ENCODE measurements at regions not wholly inside any gene's neighbourhood (a gene's known extent, or its start where the extent isn't known, plus 50 kb on each side); places are given as distances from the start of the nearest gene placed in this dataset.

- DNase-seq (ENCODE audit: low spot score): no peak
Observed at GRCh38 chr16:85403693-85404092, 209.4 kb upstream of the GSE1 start.

DNA sequence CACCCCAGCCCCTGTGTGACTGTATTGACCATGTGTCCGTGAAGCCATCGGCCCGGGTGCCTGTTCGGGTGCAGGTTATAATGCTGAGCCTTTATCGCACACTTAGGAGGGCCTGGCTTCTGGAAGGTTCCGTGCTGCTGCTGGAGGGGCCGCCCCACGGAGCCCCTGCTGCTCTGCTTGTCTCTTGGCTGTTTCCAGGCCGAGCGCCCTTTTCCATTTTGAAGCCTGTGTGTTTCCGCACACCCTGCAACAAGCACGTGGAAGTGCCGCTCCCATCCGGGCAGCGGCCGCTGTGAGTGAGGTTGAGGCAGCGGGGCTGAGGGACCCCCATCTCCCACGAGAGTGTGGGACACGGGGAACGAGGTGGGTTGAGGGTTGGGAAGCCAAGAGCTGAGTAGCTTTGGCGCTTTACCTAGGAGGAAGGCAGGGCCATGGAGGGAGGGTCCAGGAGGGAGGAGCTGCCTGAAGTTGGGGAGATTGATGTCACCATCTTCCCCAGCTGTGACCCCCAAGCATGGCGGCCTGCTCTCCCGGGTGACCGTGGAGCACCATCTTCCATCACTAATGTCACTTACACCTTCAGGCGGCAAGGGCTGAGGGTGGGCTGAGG, 200.1 kb upstream of the GSE1 start:
- DNase-seq (ENCODE audit: low spot score): no peak

DNA sequence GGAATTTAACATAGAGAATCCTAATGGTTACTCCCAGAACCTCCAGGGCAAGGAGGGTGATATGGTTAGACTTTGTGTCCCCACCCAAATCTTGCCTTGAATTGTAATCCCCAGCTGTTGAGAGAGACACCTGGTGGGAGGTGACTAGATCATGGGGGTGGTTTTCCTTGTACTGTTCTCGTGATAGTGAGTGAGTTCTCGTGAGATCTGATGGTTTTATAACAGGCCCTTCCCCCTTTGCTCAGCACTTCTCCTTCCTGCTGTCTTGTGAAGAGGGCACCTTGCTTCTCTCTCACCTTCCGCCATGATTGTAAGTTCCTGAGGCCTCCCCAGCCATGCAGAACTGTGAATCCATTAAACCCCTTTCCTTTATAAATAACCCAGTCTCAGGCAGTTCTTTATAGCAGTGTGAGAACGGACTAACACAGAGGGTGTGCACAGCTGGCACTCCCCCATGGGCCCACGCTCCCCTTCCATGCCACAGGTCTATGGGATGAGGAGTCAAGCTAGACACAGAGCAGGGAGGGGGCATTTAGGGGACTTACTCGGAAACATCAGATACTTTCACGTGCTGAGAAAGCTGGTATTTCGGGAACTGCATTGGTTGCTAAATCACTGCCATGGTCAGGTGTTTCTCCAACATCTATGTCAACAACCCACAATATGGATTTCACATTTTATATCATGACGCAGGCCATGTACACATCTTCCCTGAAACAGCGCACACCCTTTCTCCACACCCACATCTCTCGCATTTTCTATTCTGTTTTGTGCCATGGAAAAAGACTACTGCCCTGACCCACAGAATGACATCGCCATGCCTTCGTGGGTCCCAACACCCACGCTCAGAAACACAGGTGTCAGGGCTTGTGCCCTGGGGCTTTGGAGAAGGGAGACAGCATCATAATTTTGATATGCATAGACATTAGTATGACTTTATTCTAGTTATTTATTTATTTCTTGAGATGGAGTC, 199.1 kb upstream of the GSE1 start:
- DNase-seq (ENCODE audit: low spot score): no peak

DNA sequence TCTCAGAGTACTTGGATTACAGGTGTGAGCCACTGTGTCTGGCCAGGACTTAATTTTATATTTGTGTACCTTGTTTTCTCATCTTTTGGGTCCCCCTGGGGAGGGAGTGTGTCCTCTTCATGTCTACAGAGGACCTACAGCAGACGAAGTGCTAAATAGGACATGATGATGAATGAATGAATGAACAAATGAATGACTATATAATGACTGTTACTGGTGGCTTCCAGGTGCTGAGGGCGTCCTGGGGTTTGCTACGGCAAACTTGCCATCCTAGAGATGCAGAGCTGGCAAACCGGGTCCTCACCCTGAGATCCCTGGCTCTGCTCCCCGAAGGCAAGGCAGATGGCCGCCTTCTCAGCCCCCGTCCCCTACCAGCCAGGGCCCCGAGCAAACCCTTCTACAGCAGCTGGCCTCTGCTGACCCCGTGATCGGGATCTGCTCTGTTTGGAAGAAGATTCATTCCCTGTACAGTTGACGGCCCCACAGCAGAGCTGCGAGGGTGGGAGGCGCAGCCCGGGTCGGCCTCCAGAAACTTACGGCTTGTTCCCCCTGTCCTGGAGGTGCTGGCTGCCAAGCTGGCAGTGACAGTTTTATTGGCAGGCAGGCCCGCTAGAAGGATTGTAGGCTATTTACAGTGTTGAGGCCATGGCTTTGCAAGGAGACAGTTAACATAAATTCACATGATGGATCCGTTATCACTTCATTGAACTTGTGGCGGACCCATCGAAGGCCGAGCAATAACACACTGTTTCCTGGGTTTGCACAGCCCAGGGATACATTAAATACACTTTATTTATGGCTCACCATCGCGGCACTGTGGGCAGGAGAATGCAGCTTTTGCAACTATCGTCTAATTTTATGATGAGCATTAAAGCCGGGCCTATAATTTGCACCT, 197.7 kb upstream of the GSE1 start:
- DNase-seq (ENCODE audit: low spot score): no peak

GRCh38 chr16:85416228-85417109, 196.7 kb upstream of the GSE1 start:
- peak; percentile 62 for DNase-seq (ENCODE audit: low spot score)

- DNase-seq (ENCODE audit: low spot score): no peak
Observed at GRCh38 chr16:85417156-85417860, 195.8 kb upstream of the GSE1 start.

DNA sequence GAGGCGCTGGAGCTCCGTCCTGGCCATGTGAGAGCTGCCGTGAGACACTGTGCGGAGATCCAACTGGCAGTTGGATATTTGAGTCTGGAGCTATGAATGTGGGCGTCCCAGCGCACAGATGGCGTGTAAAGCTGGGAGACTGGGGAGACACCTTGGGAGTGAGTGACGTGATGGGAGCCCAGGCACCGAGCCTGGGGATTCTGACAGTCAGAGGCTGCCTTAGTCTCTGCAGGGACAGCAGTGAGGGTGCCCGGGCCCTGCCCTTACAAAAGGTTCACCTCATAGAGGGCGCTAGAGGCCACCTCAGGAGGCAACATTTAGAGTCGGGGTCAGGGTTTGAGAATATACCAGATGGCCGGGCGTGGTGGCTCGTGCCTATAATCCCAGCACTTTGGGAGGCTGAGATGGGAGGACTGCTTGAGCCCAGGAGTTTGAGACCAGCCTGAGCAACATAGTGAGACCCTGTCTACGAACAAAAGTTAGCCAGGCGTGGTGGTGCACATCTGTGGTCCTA, 194.1 kb upstream of the GSE1 start:
- no peak for DNase-seq (ENCODE audit: low spot score)

DNA sequence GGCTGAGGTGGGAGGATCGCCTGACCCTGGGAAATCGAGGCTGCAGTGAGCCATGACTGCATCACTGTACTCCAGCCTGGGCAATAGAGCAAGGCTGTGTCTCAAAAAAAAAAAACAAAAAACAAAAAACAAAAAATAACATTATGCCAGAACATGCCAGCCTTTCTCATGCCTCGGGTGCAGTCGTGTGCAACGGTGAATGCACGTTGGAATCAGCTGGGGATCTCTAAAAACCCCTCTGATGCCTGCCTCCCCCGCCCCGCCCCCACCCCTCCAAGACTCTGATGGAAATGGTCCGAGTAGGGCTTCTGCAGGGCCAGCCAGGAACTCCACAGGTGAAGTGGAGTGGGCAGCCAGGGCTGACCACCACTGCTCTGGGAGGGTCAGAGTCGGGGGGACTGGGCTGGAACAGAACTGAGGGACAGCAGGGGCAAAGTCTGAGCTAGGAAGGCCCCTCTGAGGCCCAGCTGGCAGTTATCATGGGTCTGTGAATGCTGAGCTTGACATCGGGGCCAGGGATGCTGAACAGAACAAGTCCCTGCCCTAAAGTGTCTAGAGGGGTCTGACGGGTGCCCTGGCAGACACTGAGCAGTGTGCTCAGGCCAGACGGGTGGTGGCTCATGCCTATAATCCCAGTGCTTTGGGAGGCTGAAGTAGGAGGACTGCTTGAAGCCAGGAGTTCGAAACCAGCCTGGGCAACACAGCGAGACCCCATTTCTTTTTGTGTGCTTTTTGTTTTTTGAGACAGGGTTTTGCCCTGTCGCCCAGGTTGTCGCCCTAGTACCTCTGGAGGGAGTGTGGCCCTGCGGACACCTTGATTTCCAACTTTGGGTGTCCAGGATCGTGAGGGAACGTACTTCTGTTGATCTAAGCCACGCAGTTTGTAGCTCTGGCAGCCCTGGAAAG, 193.4 kb upstream of the GSE1 start:
- no peak for DNase-seq (ENCODE audit: low spot score)

DNA sequence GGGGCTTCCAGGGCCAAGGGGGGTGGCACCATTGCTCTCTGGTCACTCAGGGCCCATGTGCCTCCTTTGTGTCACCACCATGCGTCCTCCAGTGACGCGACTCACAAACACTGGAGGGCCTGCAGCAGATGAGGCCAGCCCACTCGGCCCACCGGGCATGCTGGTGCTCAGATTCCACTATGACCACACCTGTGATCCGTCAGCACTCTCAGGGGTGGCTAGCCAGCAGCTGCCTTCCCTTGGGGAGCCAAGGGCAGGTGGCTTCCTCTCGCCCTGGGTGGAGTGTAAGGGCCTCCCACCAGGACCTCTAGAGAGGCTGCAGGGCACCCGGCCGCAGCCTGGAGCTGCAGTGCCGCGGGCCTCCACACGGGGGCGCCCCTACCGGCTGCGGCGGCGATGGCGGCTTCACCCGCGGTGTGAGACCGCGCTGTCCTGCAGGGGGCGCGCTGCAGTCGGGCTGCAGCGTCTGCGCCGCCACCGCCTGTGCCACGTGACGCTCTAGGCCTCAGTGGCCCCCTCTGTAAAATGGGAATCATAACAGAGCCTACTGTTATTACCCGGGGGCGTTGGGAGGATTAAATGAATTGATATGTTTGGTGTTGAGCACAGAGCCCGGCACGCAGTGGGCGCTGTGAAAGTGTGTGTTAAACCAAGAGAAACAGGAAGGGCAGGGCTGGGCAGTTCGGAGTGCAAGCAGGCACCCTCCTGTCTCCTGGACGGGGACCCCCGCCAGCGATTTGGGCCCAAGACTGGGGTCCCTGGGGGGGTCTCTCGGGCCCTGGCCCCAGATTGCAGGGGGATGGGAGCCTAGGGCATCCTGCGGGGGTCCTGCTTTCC, 192.4 kb upstream of the GSE1 start:
- DNase-seq (ENCODE audit: low spot score): peak; percentile 69

GRCh38 chr16:85421338-85422195, 191.6 kb upstream of the GSE1 start:
- no peak for DNase-seq (ENCODE audit: low spot score)

- DNase-seq (ENCODE audit: low spot score): no peak
Observed at GRCh38 chr16:85422196-85422631, 190.9 kb upstream of the GSE1 start.

GRCh38 chr16:85422632-85423550, 190.2 kb upstream of the GSE1 start:
- DNase-seq (ENCODE audit: low spot score): no peak

DNA sequence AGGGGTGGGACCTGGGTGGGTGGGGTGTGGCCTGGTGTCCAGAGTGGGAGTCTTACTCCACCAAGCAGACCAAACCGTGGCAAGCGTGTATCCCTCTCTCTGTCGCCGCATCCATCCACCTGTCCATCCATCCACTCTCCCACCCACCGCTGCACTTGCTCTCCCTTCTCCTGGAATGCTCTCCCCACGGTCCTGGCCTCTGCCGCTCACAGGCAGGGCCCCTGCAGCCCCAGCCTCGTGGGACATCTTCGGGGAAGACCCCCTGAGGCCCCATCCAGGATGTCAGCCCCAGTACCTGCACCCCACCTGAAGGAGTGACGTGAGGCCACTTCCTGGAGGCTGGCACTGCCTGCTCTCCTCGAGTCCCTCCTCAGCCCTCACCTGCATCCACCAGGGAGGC, 189.5 kb upstream of the GSE1 start:
- DNase-seq (ENCODE audit: low spot score): no peak

GRCh38 chr16:85424260-85425073, 188.7 kb upstream of the GSE1 start:
- DNase-seq (ENCODE audit: low spot score): no peak

GRCh38 chr16:85425074-85425662, 188.0 kb upstream of the GSE1 start:
- no peak for DNase-seq (ENCODE audit: low spot score)

All from CD4-positive, alpha-beta T cell treated with Interleukin-2 at 100 ng/mL for 4 hours (primary cell).